Stomach (tissue), 8 donors: ENCODE measurements at regions not wholly inside any gene's neighbourhood (a gene's known extent, or its start where the extent isn't known, plus 50 kb on each side); places are given as distances from the start of the nearest gene placed in this dataset.

Experiments used
- DNase-seq, 2 donors: peaks; one replicate each; pipeline versions ENCODE4 v3.0.0 to v3.0.0-alpha.2; 2013 to 2019
- H3K27ac ChIP-seq, 5 donors: fragments of 200-600 bp in 4 of 5; sonication (generic) in 4 of 5; one replicate each; pipeline ENCODE4 v1.5.1; 2013 to 2019; ENCODE audit warnings: mild to moderate bottlenecking in 1 of 5, moderate library complexity in 1 of 5
- H3K27me3 ChIP-seq, 3 donors: fragments of 200-600 bp; sonication (generic); one replicate each; pipeline ENCODE4 v1.5.1; 2017 to 2019; ENCODE audit warnings: mixed run types in 1 of 3
- H3K36me3 ChIP-seq, 4 donors: fragments of 200-600 bp; sonication (generic); 1 replicate in 3 of 4; 2 replicates in 1 of 4; pipeline ENCODE4 v1.5.1; 2016 to 2019
- H3K4me1 ChIP-seq, 4 donors: fragments of 200-600 bp; sonication (generic); one replicate each; pipeline ENCODE4 v1.5.1; 2016 to 2019
- H3K4me3 ChIP-seq, 4 donors: fragments of 200-600 bp; sonication (generic) in 3 of 4; one replicate each; pipeline ENCODE4 v1.5.1; 2016 to 2019; ENCODE audit warnings: mild to moderate bottlenecking in 1 of 4
- H3K9me3 ChIP-seq, 4 donors: fragments of 200-600 bp; sonication (generic); one replicate each; pipeline ENCODE4 v1.5.1; 2016 to 2019
- CTCF ChIP-seq, 7 experiments: fragments of 450-650 bp in 4 of 7; fragments of 200-600 bp in 3 of 7; sonication (generic) in 3 of 7; IDR thresholded peaks; one replicate each; pipeline ENCODE4 v1.5.1; 2016 to 2019; ENCODE audit warnings: antibody characterized with exemption in 7 of 7, control low read depth in 2 of 7, mild to moderate bottlenecking in 1 of 7
- EP300 ChIP-seq: sonication (generic); formaldehyde crosslinking; IDR thresholded peaks from one replicate; pipeline ENCODE4 v1.6.1; 2017; ENCODE audit warnings: antibody characterized with exemption
- POLR2A ChIP-seq, 4 donors: fragments of 450-650 bp; IDR thresholded peaks; one replicate each; pipeline ENCODE4 v1.6.1; 2016; ENCODE audit warnings: antibody characterized with exemption in 4 of 4, control low read depth in 2 of 4, mild to moderate bottlenecking in 1 of 4, moderate library complexity in 1 of 4
- POLR2AphosphoS5 ChIP-seq, 3 donors: sonication (generic); formaldehyde crosslinking; IDR thresholded peaks; one replicate each; pipeline ENCODE4 v1.6.1; 2016; ENCODE audit warnings: antibody characterized with exemption in 3 of 3
- WGBS, 5 donors: extraction: QIAGEN DNeasy Blood & Tissue Kit in 3 of 5; methylation state at CpG; one replicate each; pipeline versions ENCODE4 v1.1.5 to v1.1.7; 2013 to 2018; 5-methylcytosine and 5-hydroxymethylcytosine counted together
- intact Hi-C: fragments of 100-400 bp; cut with DNase I; formaldehyde crosslinking; loops from one replicate; pipeline ENCODE4 v1.15.1; 2023; ENCODE audit warnings: low total_unique reads
- donor health status: healthy with polysubstance abuse.
- donor health status: Bipolar disorder and iron deficiency.
- donor health status: healthy.

- Histone ChIP-seq H3K36me3 (no peaks in the 10 kb centered on the region), H3K4me1 (no peaks in the 10 kb centered on the region), H3K27ac (no peak overlapping the region), H3K27me3 (no peaks in the 10 kb centered on the region), H3K9me3 (no peaks in the 10 kb centered on the region), H3K4me3 (no peak overlapping the region)
- no peak for DNase-seq
- intact Hi-C loops = no loop called here
- 78 to 81% (median 80%) methylated on average over 5 of the region's 5 CpGs for WGBS, 5 donors
- TF ChIP-seq EP300 (no peak), CTCF (IDR thresholded peaks at IDR 0.05) (no peak), POLR2A (IDR thresholded peaks at IDR 0.05) (no peak), POLR2AphosphoS5 (IDR thresholded peaks at IDR 0.05) (no peak)
Observed at GRCh38 chr18:64929036-64929435, 780.1 kb upstream of the LINC00305 start.

- intact Hi-C loops = no loop called here
- no peaks in the 10 kb centered on the region for H3K36me3 ChIP-seq
- 19 to 40% (median 29%) methylated on average over 1 of the region's 1 CpG for WGBS, 5 donors
- H3K27me3 ChIP-seq = no peaks in the 10 kb centered on the region
- H3K9me3 ChIP-seq = no peaks in the 10 kb centered on the region
- no peak overlapping the region for H3K27ac ChIP-seq
- H3K4me3 ChIP-seq = no peak overlapping the region
- H3K4me1 ChIP-seq = no peaks in the 10 kb centered on the region
- peak in 1 of 2 donors; percentile 20 for DNase-seq
- no peak for TF ChIP-seq EP300
Observed at GRCh38 chr18:64919971-64920570, 771.2 kb upstream of the LINC00305 start.

GRCh38 chr18:64918851-64919250 is 770.0 kb upstream of the LINC00305 start:
- Histone ChIP-seq H3K27ac (no peak overlapping the region), H3K4me1 (no peaks in the 10 kb centered on the region), H3K4me3 (no peak overlapping the region), H3K9me3 (no peaks in the 10 kb centered on the region), H3K27me3 (no peaks in the 10 kb centered on the region), H3K36me3 (no peaks in the 10 kb centered on the region)
- 93 to 96% (median 93%) methylated on average over 3 of the region's 3 CpGs for WGBS, 5 donors
- intact Hi-C loops = no loop called here
- TF ChIP-seq EP300 (no peak), POLR2AphosphoS5 (IDR thresholded peaks at IDR 0.05) (no peak), CTCF (IDR thresholded peaks at IDR 0.05) (no peak), POLR2A (IDR thresholded peaks at IDR 0.05) (no peak)
- no peak for DNase-seq

GRCh38 chr18:64893349-64893748 is 744.5 kb upstream of the LINC00305 start:
- Histone ChIP-seq H3K27ac (no peak overlapping the region), H3K4me1 (no peaks in the 10 kb centered on the region), H3K36me3 (no peaks in the 10 kb centered on the region), H3K9me3 (peaks cover 0 to 5% (median 4%) of the 10 kb centered on the region in 4 donors), H3K27me3 (no peaks in the 10 kb centered on the region), H3K4me3 (no peak overlapping the region)
- 85 to 100% (median 94%) methylated on average over 2 to 3 of the region's 3 CpGs for WGBS, 5 donors
- no peak for DNase-seq
- intact Hi-C loops = no loop called here
- TF ChIP-seq POLR2AphosphoS5 (IDR thresholded peaks at IDR 0.05) (no peak), EP300 (no peak), POLR2A (IDR thresholded peaks at IDR 0.05) (no peak), CTCF (IDR thresholded peaks at IDR 0.05) (no peak)

GRCh38 chr18:64888956-64889355 is 740.1 kb upstream of the LINC00305 start:
- Histone ChIP-seq H3K4me1 (no peaks in the 10 kb centered on the region), H3K9me3 (peaks cover 0 to 5% (median 4%) of the 10 kb centered on the region in 4 donors), H3K4me3 (no peak overlapping the region), H3K36me3 (no peaks in the 10 kb centered on the region), H3K27me3 (no peaks in the 10 kb centered on the region), H3K27ac (no peak overlapping the region)
- WGBS, 5 donors = 78 to 87% (median 83%) methylated on average over 4 of the region's 4 CpGs
- no peak for DNase-seq
- TF ChIP-seq POLR2AphosphoS5 (IDR thresholded peaks at IDR 0.05) (no peak), POLR2A (IDR thresholded peaks at IDR 0.05) (no peak), CTCF (IDR thresholded peaks at IDR 0.05) (no peak), EP300 (no peak)
- intact Hi-C loops = no loop called here
